ENCODE measurements at regions not wholly inside any gene's neighbourhood (a gene's known extent, or its start where the extent isn't known, plus 50 kb on each side); places are given as distances from the start of the nearest gene placed in this dataset.
"Not testable (repeated sequence)": the region's sequence is repeated elsewhere in the genome, so short reads cannot be mapped to it uniquely, and the experiment has no call there.

- no peaks in the 10 kb centered on the region for H3K4me1 ChIP-seq
- intact Hi-C loops (cut with DNase I; ENCODE audit: low total_unique reads) = no loop called here
- H3K9me3 ChIP-seq = no peaks in the 10 kb centered on the region
- no peaks in the 10 kb centered on the region for H3K36me3 ChIP-seq
- no peak overlapping the region for H3K27ac ChIP-seq
- no peak overlapping the region for H3K4me3 ChIP-seq
- DNase-seq (ENCODE audit: low spot score in 2 of 2) = no peak
- no peaks in the 10 kb centered on the region for H3K27me3 ChIP-seq
- TF ChIP-seq POLR2AphosphoS5 (IDR thresholded peaks at IDR 0.05) = no peak
- no peak for TF ChIP-seq CTCF (IDR thresholded peaks at IDR 0.05)
- TF ChIP-seq POLR2A (IDR thresholded peaks at IDR 0.05) = no peak
Measured at GRCh38 chr9:91006046-91006445, 204.4 kb downstream of the SYK start.

DNA sequence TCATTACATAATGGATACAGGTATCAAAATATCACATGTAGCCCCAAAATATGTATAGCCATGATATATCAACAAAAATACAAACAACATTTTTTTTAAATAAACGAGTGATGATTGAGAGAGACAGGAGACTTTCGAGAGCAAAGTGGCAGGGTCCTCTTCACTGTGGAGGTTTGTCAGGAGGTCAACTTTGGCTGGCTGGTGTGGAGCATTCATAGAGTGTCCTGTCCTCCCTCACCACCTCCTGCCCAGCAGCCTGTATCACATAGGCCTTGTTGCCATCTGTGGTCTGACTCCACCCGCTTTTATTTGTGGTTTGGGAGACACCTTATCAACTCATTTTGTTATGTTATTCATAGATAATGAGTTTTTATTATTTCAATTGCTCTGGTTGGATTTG is 206.9 kb downstream of the SYK start:
- TF ChIP-seq POLR2AphosphoS5 (IDR thresholded peaks at IDR 0.05) (no peak), POLR2A (IDR thresholded peaks at IDR 0.05) (no peak), CTCF (IDR thresholded peaks at IDR 0.05) (no peak)

DNA sequence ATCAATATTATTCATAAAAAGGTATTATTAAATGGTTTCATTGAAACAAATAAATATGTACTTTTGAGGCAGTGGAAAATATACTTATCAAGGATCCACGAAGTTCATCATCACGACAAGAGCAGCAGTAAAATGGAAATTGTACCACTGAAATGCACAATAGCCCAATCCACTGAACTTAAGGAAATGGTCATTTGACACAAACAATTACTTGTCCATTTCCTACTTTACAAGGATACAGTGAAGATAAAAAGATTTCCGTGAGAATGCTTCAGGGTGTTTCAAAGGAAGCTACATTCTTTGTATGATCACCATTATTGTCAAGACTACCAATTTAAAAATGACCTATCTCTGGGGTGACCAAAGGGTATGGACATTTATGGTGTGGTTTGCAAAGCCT is 210.3 kb downstream of the SYK start:
- H3K36me3 ChIP-seq = no peaks in the 10 kb centered on the region
- H3K27ac ChIP-seq = no peak overlapping the region
- intact Hi-C loops (cut with DNase I; ENCODE audit: low total_unique reads) = no loop called here
- no peak for DNase-seq (ENCODE audit: low spot score in 2 of 2)
- H3K9me3 ChIP-seq = peaks cover 4 to 5% of the 10 kb centered on the region in 2 donors
- no peaks in the 10 kb centered on the region for H3K4me1 ChIP-seq
- TF ChIP-seq POLR2AphosphoS5 (IDR thresholded peaks at IDR 0.05) (no peak), CTCF (IDR thresholded peaks at IDR 0.05) (no peak), POLR2A (IDR thresholded peaks at IDR 0.05) (no peak)
- H3K27me3 ChIP-seq = no peaks in the 10 kb centered on the region
- no peak overlapping the region for H3K4me3 ChIP-seq

More for the DNA sequence above, 206.9 kb downstream of the SYK start:
- no peak overlapping the region for H3K27ac ChIP-seq
- intact Hi-C loops (cut with DNase I; ENCODE audit: low total_unique reads) = no loop called here
- H3K36me3 ChIP-seq = no peaks in the 10 kb centered on the region
- H3K4me3 ChIP-seq = no peak overlapping the region
- H3K4me1 ChIP-seq = no peaks in the 10 kb centered on the region
- no peaks in the 10 kb centered on the region for H3K27me3 ChIP-seq
- peaks cover 4 to 5% of the 10 kb centered on the region in 2 donors for H3K9me3 ChIP-seq
- DNase-seq (ENCODE audit: low spot score in 2 of 2) = no peak

- intact Hi-C loops (cut with DNase I; ENCODE audit: low total_unique reads) = no loop called here
- no peak overlapping the region for H3K4me3 ChIP-seq
- no peak overlapping the region for H3K27ac ChIP-seq
- peaks cover 4 to 5% of the 10 kb centered on the region in 2 donors for H3K9me3 ChIP-seq
- no peaks in the 10 kb centered on the region for H3K4me1 ChIP-seq
- no peak for DNase-seq (ENCODE audit: low spot score in 2 of 2)
- H3K36me3 ChIP-seq = no peaks in the 10 kb centered on the region
- TF ChIP-seq POLR2A (IDR thresholded peaks at IDR 0.05) (no peak), CTCF (IDR thresholded peaks at IDR 0.05) (no peak), POLR2AphosphoS5 (IDR thresholded peaks at IDR 0.05) (no peak)
- H3K27me3 ChIP-seq = no peaks in the 10 kb centered on the region
Measured at GRCh38 chr9:91012933-91013841, 211.6 kb downstream of the SYK start.

DNA sequence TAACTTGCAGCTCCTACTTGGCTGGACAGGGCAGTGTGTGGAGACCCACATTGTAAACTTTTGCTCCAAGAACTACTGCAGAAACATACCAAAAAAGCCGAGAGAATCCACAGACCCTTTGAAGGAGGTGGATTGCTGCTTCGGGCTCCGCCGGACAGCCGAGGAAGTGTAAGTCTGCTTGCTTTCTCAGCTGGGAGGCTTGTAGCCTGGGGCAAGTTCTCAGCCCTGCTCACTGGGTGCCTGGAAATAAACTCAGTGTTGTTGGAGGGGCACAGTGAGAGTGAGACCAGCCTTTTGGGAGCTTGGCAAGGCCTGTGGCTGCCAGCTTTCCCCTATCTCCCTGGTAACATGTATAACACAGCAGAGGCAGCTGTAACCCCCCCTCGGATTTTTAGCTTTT is 215.6 kb downstream of the SYK start:
- TF ChIP-seq POLR2A (IDR thresholded peaks at IDR 0.05) (no peak), POLR2AphosphoS5 (IDR thresholded peaks at IDR 0.05) (no peak), CTCF (IDR thresholded peaks at IDR 0.05) (no peak)
- Histone ChIP-seq H3K36me3 (no peaks in the 10 kb centered on the region), H3K27ac (no peak overlapping the region), H3K9me3 (peaks cover 4 to 5% of the 10 kb centered on the region in 2 donors), H3K4me3 (no peak overlapping the region), H3K27me3 (no peaks in the 10 kb centered on the region), H3K4me1 (no peaks in the 10 kb centered on the region)
- DNase-seq (ENCODE audit: low spot score in 2 of 2) = no peak
- intact Hi-C loops (cut with DNase I; ENCODE audit: low total_unique reads) = no loop called here

DNA sequence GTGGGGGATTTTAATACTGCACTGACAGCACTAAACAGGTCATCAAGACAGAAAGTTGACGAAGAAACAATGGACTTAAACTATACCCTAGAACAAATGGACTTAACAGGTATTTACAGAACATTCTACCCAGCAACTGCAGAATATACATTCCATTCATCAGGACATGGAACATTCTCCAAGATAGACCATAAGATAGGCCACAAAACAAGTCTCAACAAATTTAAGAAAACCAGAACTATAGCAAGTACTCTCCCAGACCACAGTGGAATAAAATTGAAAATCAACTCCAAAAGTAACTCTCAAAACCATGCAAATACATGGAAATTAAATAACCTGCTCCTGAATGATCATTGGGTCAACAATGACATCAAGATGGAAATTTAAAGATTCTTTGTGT is 218.3 kb downstream of the SYK start:
- H3K27ac ChIP-seq; H3K27me3 ChIP-seq; DNase-seq (ENCODE audit: low spot score in 2 of 2); H3K4me1 ChIP-seq; H3K9me3 ChIP-seq; intact Hi-C loops (cut with DNase I; ENCODE audit: low total_unique reads); H3K36me3 ChIP-seq; H3K4me3 ChIP-seq: not testable (repeated sequence)

DNA sequence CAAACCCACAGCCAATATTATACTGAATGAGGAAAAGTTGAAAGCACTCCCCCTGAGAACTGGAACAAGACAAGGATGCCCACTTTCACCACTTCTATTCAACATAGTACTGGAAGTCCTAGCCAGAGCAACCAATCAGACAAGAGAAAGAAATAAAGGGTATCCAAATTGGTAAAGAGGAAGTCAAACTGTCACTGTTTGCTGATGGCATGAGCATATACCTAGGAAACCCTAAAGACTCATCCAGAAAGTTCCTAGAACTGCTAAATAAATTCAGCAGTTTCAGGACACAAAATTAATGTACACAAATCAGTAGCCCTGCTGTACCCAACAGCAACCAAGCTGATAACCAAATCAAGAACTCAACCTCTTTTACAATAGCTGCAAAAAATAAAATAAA is 220.0 kb downstream of the SYK start:
- H3K9me3 ChIP-seq; H3K27me3 ChIP-seq; H3K27ac ChIP-seq; H3K4me1 ChIP-seq; H3K36me3 ChIP-seq; H3K4me3 ChIP-seq; intact Hi-C loops (cut with DNase I; ENCODE audit: low total_unique reads); DNase-seq (ENCODE audit: low spot score in 2 of 2): not testable (repeated sequence)

Measured in breast epithelium (tissue), 4 donors.